ENCODE measurements at regions not wholly inside any gene's neighbourhood (a gene's known extent, or its start where the extent isn't known, plus 50 kb on each side); places are given as distances from the start of the nearest gene placed in this dataset.

DNA sequence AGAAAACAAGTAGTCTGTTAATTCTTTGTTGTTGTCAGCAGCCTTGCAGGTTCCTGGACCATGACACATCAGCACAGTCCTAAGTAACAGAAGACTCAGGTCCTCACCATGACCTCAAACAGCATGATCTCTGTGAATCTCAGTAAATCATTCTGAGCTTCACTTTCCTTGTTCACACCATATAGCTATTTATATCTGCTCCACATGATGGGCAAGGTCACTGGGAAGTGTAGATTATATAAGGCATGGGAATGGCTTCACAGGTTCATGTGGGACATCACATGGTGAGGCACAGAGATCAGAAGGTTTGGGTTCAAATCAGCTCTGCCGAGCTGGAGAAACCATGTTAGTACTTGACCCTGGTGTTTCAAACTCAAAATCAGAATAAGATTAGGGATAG lies 245.4 kb upstream of the SPTLC3 start:
- TF ChIP-seq, protein P1, sequence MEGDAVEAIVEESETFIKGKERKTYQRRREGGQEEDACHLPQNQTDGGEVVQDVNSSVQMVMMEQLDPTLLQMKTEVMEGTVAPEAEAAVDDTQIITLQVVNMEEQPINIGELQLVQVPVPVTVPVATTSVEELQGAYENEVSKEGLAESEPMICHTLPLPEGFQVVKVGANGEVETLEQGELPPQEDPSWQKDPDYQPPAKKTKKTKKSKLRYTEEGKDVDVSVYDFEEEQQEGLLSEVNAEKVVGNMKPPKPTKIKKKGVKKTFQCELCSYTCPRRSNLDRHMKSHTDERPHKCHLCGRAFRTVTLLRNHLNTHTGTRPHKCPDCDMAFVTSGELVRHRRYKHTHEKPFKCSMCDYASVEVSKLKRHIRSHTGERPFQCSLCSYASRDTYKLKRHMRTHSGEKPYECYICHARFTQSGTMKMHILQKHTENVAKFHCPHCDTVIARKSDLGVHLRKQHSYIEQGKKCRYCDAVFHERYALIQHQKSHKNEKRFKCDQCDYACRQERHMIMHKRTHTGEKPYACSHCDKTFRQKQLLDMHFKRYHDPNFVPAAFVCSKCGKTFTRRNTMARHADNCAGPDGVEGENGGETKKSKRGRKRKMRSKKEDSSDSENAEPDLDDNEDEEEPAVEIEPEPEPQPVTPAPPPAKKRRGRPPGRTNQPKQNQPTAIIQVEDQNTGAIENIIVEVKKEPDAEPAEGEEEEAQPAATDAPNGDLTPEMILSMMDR (IDR thresholded peaks at IDR 0.05), result no peak
- TF ChIP-seq POLR2A (IDR thresholded peaks at IDR 0.05) (no peak), EP300 (IDR thresholded peaks at IDR 0.05) (no peak)
